ENCODE measurements at regions not wholly inside any gene's neighbourhood (a gene's known extent, or its start where the extent isn't known, plus 50 kb on each side); places are given as distances from the start of the nearest gene placed in this dataset.

- ChIA-PET POLR2A (no interaction called here), CTCF (no interaction called here)
- H3K27ac ChIP-seq (ENCODE audit: low read length) = no peak overlapping the region
- H3K36me3 ChIP-seq (ENCODE audit: control insufficient read depth in 2 of 2, extremely low read depth in 1 of 2, insufficient read depth in 1 of 2, low read length in 1 of 2) = no peaks in the 10 kb centered on the region
- Mint-ChIP-seq H3K4me3 (no peak overlapping the region), H3K4me1 (no peaks in the 10 kb centered on the region), H3K9me3 (no peaks in the 10 kb centered on the region), H3K27ac (no peak overlapping the region), H3K36me3 (peaks cover 5% of the 10 kb centered on the region), H3K27me3 (peaks cover 0 to 5% of the 10 kb centered on the region in 2 donors)
- DNase-seq = no peak
- whole genome bisulfite sequencing (ENCODE audit: insufficient coverage) = 67% methylated on average over 1 of the region's 2 CpGs
- H3K4me1 ChIP-seq (ENCODE audit: control insufficient read depth in 1 of 2, extremely low read depth in 1 of 2, insufficient read depth in 2 of 2, low read length in 2 of 2) = no peaks in the 10 kb centered on the region
- H3K4me3 ChIP-seq (ENCODE audit: control insufficient read depth in 1 of 2, extremely low read depth in 1 of 2, low read length in 1 of 2) = no peak overlapping the region
- H3K27me3 ChIP-seq (replicated peaks in 1 of 2; ENCODE audit: control insufficient read depth in 2 of 2, extremely low read depth in 1 of 2, insufficient read depth in 2 of 2, low read length in 1 of 2) = no peaks in the 10 kb centered on the region
- ATAC-seq (replicated peaks in 1 of 4) = no peak
- no peaks in the 10 kb centered on the region for H3K9me3 ChIP-seq
Measured at GRCh38 chr2:217475101-217475500, 527.7 kb downstream of the TNS1 start.

- Mint-ChIP-seq H3K36me3 (peaks cover 5% of the 10 kb centered on the region), H3K27me3 (peaks cover 0 to 5% of the 10 kb centered on the region in 2 donors), H3K4me3 (no peak overlapping the region), H3K4me1 (no peaks in the 10 kb centered on the region), H3K9me3 (no peaks in the 10 kb centered on the region), H3K27ac (no peak overlapping the region)
- H3K9me3 ChIP-seq = no peaks in the 10 kb centered on the region
- H3K36me3 ChIP-seq (ENCODE audit: control insufficient read depth in 2 of 2, extremely low read depth in 1 of 2, insufficient read depth in 1 of 2, low read length in 1 of 2) = no peaks in the 10 kb centered on the region
- no peaks in the 10 kb centered on the region for H3K4me1 ChIP-seq (ENCODE audit: control insufficient read depth in 1 of 2, extremely low read depth in 1 of 2, insufficient read depth in 2 of 2, low read length in 2 of 2)
- H3K27ac ChIP-seq (ENCODE audit: low read length) = no peak overlapping the region
- no CpG with 5 or more reads among the region's 1 CpG for WGBS (ENCODE audit: insufficient coverage)
- no peak for ATAC-seq (replicated peaks in 1 of 4)
- ChIA-PET CTCF (no interaction called here), POLR2A (no interaction called here)
- no peak for DNase-seq
- no peak overlapping the region for H3K4me3 ChIP-seq (ENCODE audit: control insufficient read depth in 1 of 2, extremely low read depth in 1 of 2, low read length in 1 of 2)
- H3K27me3 ChIP-seq (replicated peaks in 1 of 2; ENCODE audit: control insufficient read depth in 2 of 2, extremely low read depth in 1 of 2, insufficient read depth in 2 of 2, low read length in 1 of 2) = no peaks in the 10 kb centered on the region
Measured at GRCh38 chr2:217471319-217471718, 531.5 kb downstream of the TNS1 start.

GRCh38 chr2:217469203-217469810 lies 533.5 kb downstream of the TNS1 start:
- Histone ChIP-seq H3K9me3 (no peaks in the 10 kb centered on the region), H3K36me3 (ENCODE audit: control insufficient read depth in 2 of 2, extremely low read depth in 1 of 2, insufficient read depth in 1 of 2, low read length in 1 of 2) (no peaks in the 10 kb centered on the region), H3K27ac (ENCODE audit: low read length) (no peak overlapping the region), H3K27me3 (replicated peaks in 1 of 2; ENCODE audit: control insufficient read depth in 2 of 2, extremely low read depth in 1 of 2, insufficient read depth in 2 of 2, low read length in 1 of 2) (no peaks in the 10 kb centered on the region), H3K4me3 (ENCODE audit: control insufficient read depth in 1 of 2, extremely low read depth in 1 of 2, low read length in 1 of 2) (no peak overlapping the region), H3K4me1 (ENCODE audit: control insufficient read depth in 1 of 2, extremely low read depth in 1 of 2, insufficient read depth in 2 of 2, low read length in 2 of 2) (no peaks in the 10 kb centered on the region)
- H3K4me1 Mint-ChIP-seq = no peaks in the 10 kb centered on the region
- WGBS (ENCODE audit: insufficient coverage) = 100% methylated on average over 1 of the region's 2 CpGs
- POLR2A ChIA-PET = no interaction called here
- H3K27me3 Mint-ChIP-seq = peaks cover 0 to 5% of the 10 kb centered on the region in 2 donors
- ATAC-seq (replicated peaks in 1 of 4) = no peak
- no peaks in the 10 kb centered on the region for H3K9me3 Mint-ChIP-seq
- peaks cover 5% of the 10 kb centered on the region for H3K36me3 Mint-ChIP-seq
- H3K4me3 Mint-ChIP-seq = no peak overlapping the region
- DNase-seq = no peak
- H3K27ac Mint-ChIP-seq = no peak overlapping the region
- CTCF ChIA-PET = no interaction called here

- no peaks in the 10 kb centered on the region for H3K9me3 Mint-ChIP-seq
- H3K36me3 Mint-ChIP-seq = no peaks in the 10 kb centered on the region
- ATAC-seq (replicated peaks in 1 of 4) (no peak), DNase-seq (no peak)
- Histone ChIP-seq H3K4me3 (ENCODE audit: control insufficient read depth in 1 of 2, extremely low read depth in 1 of 2, low read length in 1 of 2) (no peak overlapping the region), H3K9me3 (no peaks in the 10 kb centered on the region), H3K36me3 (ENCODE audit: control insufficient read depth in 2 of 2, extremely low read depth in 1 of 2, insufficient read depth in 1 of 2, low read length in 1 of 2) (no peaks in the 10 kb centered on the region), H3K27ac (ENCODE audit: low read length) (no peak overlapping the region), H3K27me3 (replicated peaks in 1 of 2; ENCODE audit: control insufficient read depth in 2 of 2, extremely low read depth in 1 of 2, insufficient read depth in 2 of 2, low read length in 1 of 2) (no peaks in the 10 kb centered on the region), H3K4me1 (ENCODE audit: control insufficient read depth in 1 of 2, extremely low read depth in 1 of 2, insufficient read depth in 2 of 2, low read length in 2 of 2) (no peaks in the 10 kb centered on the region)
- peaks cover 0 to 5% of the 10 kb centered on the region in 2 donors for H3K27me3 Mint-ChIP-seq
- ChIA-PET CTCF (no interaction called here), POLR2A (interaction anchor here in 1 of 2 donors (0.6 kb wide), 1 partner anchor 1292 kb away, joined by 3 read pairs; no protein-coding TSS in a partner anchor)
- H3K27ac Mint-ChIP-seq = no peak overlapping the region
- H3K4me3 Mint-ChIP-seq = no peak overlapping the region
- H3K4me1 Mint-ChIP-seq = no peaks in the 10 kb centered on the region
- no CpG with 5 or more reads among the region's 2 CpGs for WGBS (ENCODE audit: insufficient coverage)
Measured at GRCh38 chr2:217468042-217468830, 534.6 kb downstream of the TNS1 start.

- Mint-ChIP-seq H3K4me1 (no peaks in the 10 kb centered on the region), H3K27ac (no peak overlapping the region), H3K27me3 (no peaks in the 10 kb centered on the region), H3K36me3 (no peaks in the 10 kb centered on the region), H3K9me3 (no peaks in the 10 kb centered on the region), H3K4me3 (no peak overlapping the region)
- H3K27me3 ChIP-seq (replicated peaks in 1 of 2; ENCODE audit: control insufficient read depth in 2 of 2, extremely low read depth in 1 of 2, insufficient read depth in 2 of 2, low read length in 1 of 2) = no peaks in the 10 kb centered on the region
- H3K27ac ChIP-seq (ENCODE audit: low read length) = no peak overlapping the region
- no peaks in the 10 kb centered on the region for H3K36me3 ChIP-seq (ENCODE audit: control insufficient read depth in 2 of 2, extremely low read depth in 1 of 2, insufficient read depth in 1 of 2, low read length in 1 of 2)
- POLR2A ChIA-PET = interaction anchor here in 1 of 2 donors (0.6 kb wide), 1 partner anchor 1291 kb away, joined by 3 read pairs; no protein-coding TSS in a partner anchor
- ATAC-seq (replicated peaks in 1 of 4) (no peak), DNase-seq (no peak)
- H3K9me3 ChIP-seq = no peaks in the 10 kb centered on the region
- H3K4me1 ChIP-seq (ENCODE audit: control insufficient read depth in 1 of 2, extremely low read depth in 1 of 2, insufficient read depth in 2 of 2, low read length in 2 of 2) = no peaks in the 10 kb centered on the region
- no peak overlapping the region for H3K4me3 ChIP-seq (ENCODE audit: control insufficient read depth in 1 of 2, extremely low read depth in 1 of 2, low read length in 1 of 2)
- WGBS (ENCODE audit: insufficient coverage) = 77% methylated on average over 4 of the region's 8 CpGs
- CTCF ChIA-PET = no interaction called here
Measured at GRCh38 chr2:217467331-217467730, 535.5 kb downstream of the TNS1 start.

GRCh38 chr2:217466805-217467204 lies 536.0 kb downstream of the TNS1 start:
- Histone ChIP-seq H3K4me1 (ENCODE audit: control insufficient read depth in 1 of 2, extremely low read depth in 1 of 2, insufficient read depth in 2 of 2, low read length in 2 of 2) (no peaks in the 10 kb centered on the region), H3K27me3 (replicated peaks in 1 of 2; ENCODE audit: control insufficient read depth in 2 of 2, extremely low read depth in 1 of 2, insufficient read depth in 2 of 2, low read length in 1 of 2) (no peaks in the 10 kb centered on the region), H3K4me3 (ENCODE audit: control insufficient read depth in 1 of 2, extremely low read depth in 1 of 2, low read length in 1 of 2) (no peak overlapping the region), H3K9me3 (no peaks in the 10 kb centered on the region), H3K27ac (ENCODE audit: low read length) (no peak overlapping the region), H3K36me3 (ENCODE audit: control insufficient read depth in 2 of 2, extremely low read depth in 1 of 2, insufficient read depth in 1 of 2, low read length in 1 of 2) (no peaks in the 10 kb centered on the region)
- Mint-ChIP-seq H3K27me3 (no peaks in the 10 kb centered on the region), H3K4me3 (no peak overlapping the region), H3K9me3 (no peaks in the 10 kb centered on the region), H3K27ac (no peak overlapping the region), H3K4me1 (no peaks in the 10 kb centered on the region), H3K36me3 (no peaks in the 10 kb centered on the region)
- POLR2A ChIA-PET = no interaction called here
- 88% methylated on average over 1 of the region's 5 CpGs for WGBS (ENCODE audit: insufficient coverage)
- ATAC-seq (replicated peaks in 1 of 4) (no peak), DNase-seq (no peak)
- CTCF ChIA-PET = no interaction called here
